K562 (cell line): ENCODE measurements at regions not wholly inside any gene's neighbourhood (a gene's known extent, or its start where the extent isn't known, plus 50 kb on each side); places are given as distances from the start of the nearest gene placed in this dataset.
"Not testable (repeated sequence)": the region's sequence is repeated elsewhere in the genome, so short reads cannot be mapped to it uniquely, and the experiment has no call there.

Experiments used
- ATAC-seq: fragments of 200-7000 bp; cut with Tn5 transposase; 3 replicates; pipeline ENCODE4 v1.9.1; 2020; ENCODE audit warnings: moderate library complexity
- BruUV-seq: library from RNA; stranded (reverse); fragments of 400-500 nt; replicated peaks from 2 replicates; lab custom pipeline; 2021; lab: Mats Ljungman, UMichigan
- CTCF ChIA-PET: fragments of 300-600 bp; formaldehyde crosslinking; extraction: SDS; loops from one replicate; lab custom pipeline; 2021; ENCODE audit warnings: low intra/inter-chr PET ratio; lab: Yijun Ruan, JAX
- POLR2A ChIA-PET: fragments of 300-600, 350-650 bp; sonication (Branson Sonifier 250); formaldehyde crosslinking; extraction: SDS; loops from one replicate; lab custom pipeline; 2021; ENCODE audit warnings: antibody characterized with exemption, inconsistent platforms; lab: Yijun Ruan, JAX
- DNase-seq, 4 experiments: peaks; one replicate each; pipeline versions ENCODE4 v3.0.0 to v3.0.0-alpha.2; 2011 to 2018; ENCODE audit warnings: low spot score in 3 of 4, mixed read lengths in 3 of 4; ENCODE audit errors: extremely low read depth in 1 of 4
- FAIRE-seq: peaks from 2 replicates; lab custom pipeline; 2011; peaks lifted over from hg19 to GRCh38; lab: Jason Lieb, UNC
- H2AFZ ChIP-seq: 2 replicates; pipeline ENCODE4 v1.6.0; 2011; ENCODE audit warnings: low read depth, low read length, control low read depth, inconsistent platforms
- H3K27ac ChIP-seq: fragments of 200-600 bp; 3 replicates; pipeline ENCODE4 v1.8.0; 2011; ENCODE audit warnings: low read depth, mild to moderate bottlenecking, control low read depth, inconsistent platforms, low read length, moderate library complexity, mixed read lengths; ENCODE audit errors: extremely low read depth
- H3K27me3 ChIP-seq, 2 experiments: fragments of 300-600 bp in 1 of 2; 2 replicates in 1 of 2; 3 replicates in 1 of 2; pipeline versions ENCODE4 v1.6.0 to v1.8.0; 2011; ENCODE audit warnings: inconsistent platforms in 2 of 2, low read length in 2 of 2, mild to moderate bottlenecking in 1 of 2, mixed read lengths in 1 of 2, moderate library complexity in 1 of 2; ENCODE audit not compliant: control insufficient read depth in 2 of 2, insufficient read depth in 2 of 2
- H3K36me3 ChIP-seq: fragments of 300-600 bp; 3 replicates; pipeline ENCODE4 v1.8.0; 2011; ENCODE audit warnings: mild to moderate bottlenecking, low read length, inconsistent platforms; ENCODE audit not compliant: control insufficient read depth, insufficient read depth
- H3K4me1 ChIP-seq, 2 experiments: fragments of 200-600 bp in 1 of 2; replicated peaks in 1 of 2; 2 replicates in 1 of 2; 3 replicates in 1 of 2; pipeline versions ENCODE4 v1.5.1 to v1.8.0; 2011; ENCODE audit warnings: inconsistent platforms in 2 of 2, low read length in 2 of 2, mild to moderate bottlenecking in 1 of 2, mixed read lengths in 1 of 2, moderate library complexity in 1 of 2; ENCODE audit not compliant: control insufficient read depth in 2 of 2, insufficient read depth in 2 of 2
- H3K4me2 ChIP-seq: 2 replicates; pipeline ENCODE4 v1.6.1; 2011; ENCODE audit warnings: low read length, control low read depth, inconsistent platforms, mixed read lengths; ENCODE audit not compliant: insufficient read depth
- H3K4me3 ChIP-seq: fragments of 200-600 bp; sonication (generic), shearing (Covaris generic); 2 replicates; pipeline ENCODE4 v1.5.1; 2016; ENCODE audit warnings: control low read depth, inconsistent platforms
- H3K79me2 ChIP-seq: fragments of 200-600 bp; 3 replicates; pipeline ENCODE4 v1.8.0; 2011; ENCODE audit warnings: low read length, inconsistent platforms; ENCODE audit not compliant: control insufficient read depth, insufficient read depth
- H3K9ac ChIP-seq, 2 experiments: 2 replicates each; pipeline versions ENCODE4 v1.6.0 to v1.6.1; 2011; ENCODE audit warnings: low read depth in 2 of 2, low read length in 2 of 2, control low read depth in 1 of 2, inconsistent platforms in 1 of 2, mild to moderate bottlenecking in 1 of 2, mixed read lengths in 1 of 2; ENCODE audit not compliant: insufficient read depth in 1 of 2
- H3K9me1 ChIP-seq: one replicate; pipeline ENCODE4 v1.6.0; 2011; ENCODE audit warnings: inconsistent platforms, mild to moderate bottlenecking, low read length, moderate library complexity; ENCODE audit not compliant: control insufficient read depth, insufficient read depth
- H3K9me3 ChIP-seq: replicated peaks from 2 replicates; pipeline ENCODE4 v1.5.1; 2011; ENCODE audit warnings: low read depth, low read length, inconsistent platforms; ENCODE audit not compliant: control insufficient read depth, insufficient read depth
- H4K20me1 ChIP-seq: replicated peaks from 2 replicates; pipeline ENCODE4 v1.6.1; 2011; ENCODE audit warnings: low read length, inconsistent platforms, mixed read lengths; ENCODE audit not compliant: control insufficient read depth, insufficient read depth
- BCL6 ChIP-seq: fragments of 250-450 bp; sonication (Bioruptor Pico); IDR thresholded peaks from 2 replicates; pipeline ENCODE4 v1.4.0; 2020
- CTCF ChIP-seq, 3 experiments: IDR thresholded peaks in 2 of 3; conservative IDR thresholded peaks in 1 of 3; 2 replicates each; pipeline ENCODE4 v1.5.1; 2011 to 2012; ENCODE audit warnings: low read length in 3 of 3, mild to moderate bottlenecking in 3 of 3, control low read depth in 2 of 3, improper control_type of control experiment in 1 of 3, inconsistent platforms in 1 of 3, low read depth in 1 of 3, mixed read lengths in 1 of 3, moderate library complexity in 1 of 3; ENCODE audit not compliant: insufficient read depth in 2 of 3
- HMGXB4 ChIP-seq: sonication (generic); formaldehyde crosslinking; IDR thresholded peaks from 2 replicates; pipeline ENCODE4 v1.8.1; 2023; ENCODE audit warnings: mild to moderate bottlenecking, missing genetic modification reagents
- NFIC ChIP-seq: fragments of 450-650 bp; IDR thresholded peaks from 2 replicates; pipeline ENCODE4 v1.6.1; 2017; ENCODE audit warnings: mild to moderate bottlenecking, inconsistent platforms
- POLR2B ChIP-seq: fragments of 450-650 bp; IDR thresholded peaks from 2 replicates; pipeline ENCODE4 v1.6.1; 2018; ENCODE audit warnings: low read depth; ENCODE audit not compliant: partially characterized antibody
- ZNF174 ChIP-seq: fragments of 250-450 bp; sonication (Bioruptor Pico); IDR thresholded peaks from 2 replicates; pipeline ENCODE4 v1.4.0; 2020; ENCODE audit warnings: mild to moderate bottlenecking
- ZNF184 ChIP-seq: sonication (generic); formaldehyde crosslinking; IDR thresholded peaks from 2 replicates; pipeline ENCODE4 v1.5.0; 2020; ENCODE audit warnings: missing genetic modification reagents
- ZNF449 ChIP-seq: fragments of 250-450 bp; sonication (Bioruptor Pico); IDR thresholded peaks from 2 replicates; pipeline ENCODE4 v1.8.0; 2022; ENCODE audit warnings: moderate library complexity, mild to moderate bottlenecking, inconsistent platforms
- ZNF583 ChIP-seq: fragments of 250-450 bp; sonication (Bioruptor Pico); IDR thresholded peaks from 2 replicates; pipeline ENCODE4 v1.4.0; 2020
- ZNF699 ChIP-seq: fragments of 250-450 bp; sonication (Bioruptor Pico); IDR thresholded peaks from 2 replicates; pipeline ENCODE4 v1.8.0; 2021; ENCODE audit warnings: mild to moderate bottlenecking, moderate library complexity; ENCODE audit not compliant: insufficient replicate concordance
- WGBS: fragments of 100-300 bp; shearing (Covaris generic); methylation state at CpG from one replicate; pipeline ENCODE4 v1.1.6; 2016; ENCODE audit warnings: low coverage, mixed read lengths; ENCODE audit not compliant: insufficient coverage; ENCODE audit errors: missing lambda C conversion rate; 5-methylcytosine and 5-hydroxymethylcytosine counted together
- in situ Hi-C: fragments of 300-500 bp; cut with MboI; formaldehyde crosslinking; loops from 4 replicates; pipeline ENCODE4 v1.15.0; 2018; ENCODE audit warnings: inconsistent platforms, mixed read lengths
- intact Hi-C: fragments of 100-400 bp; cut with micrococcal nuclease; formaldehyde crosslinking; loops from 2 replicates; pipeline ENCODE4 v1.14.2; 2022
- TF ChIP-seq, protein P1 (sequence below): sonication (generic); formaldehyde crosslinking; IDR thresholded peaks from 2 replicates; pipeline ENCODE4 v1.9.0; 2022; ENCODE audit warnings: mild to moderate bottlenecking, missing genetic modification reagents
- TF ChIP-seq, protein P2 (sequence below): sonication (generic); formaldehyde crosslinking; IDR thresholded peaks from 2 replicates; pipeline ENCODE4 v1.8.1; 2022; ENCODE audit warnings: missing genetic modification reagents

DNA sequence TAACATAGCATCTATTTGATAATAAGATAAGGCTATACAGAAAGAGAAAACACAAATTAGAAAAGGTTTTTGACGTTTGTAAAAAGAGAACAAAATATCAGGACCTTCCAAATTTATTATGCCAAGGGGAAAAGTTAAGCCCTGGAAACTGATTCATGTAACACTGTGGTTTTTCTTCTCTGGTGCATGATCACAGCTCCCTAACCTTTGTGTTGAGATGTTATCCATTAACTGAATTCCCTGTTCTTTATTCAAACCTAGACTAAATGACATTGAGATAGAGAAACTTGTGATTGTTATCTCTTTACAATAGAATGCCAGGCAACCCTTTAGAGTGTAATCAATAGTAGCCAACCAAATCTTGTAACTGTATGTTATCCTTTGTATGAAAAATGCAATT, 141.5 kb upstream of the NRG3 start:
- H3K9me3 ChIP-seq: no peaks in the 10 kb centered on the region
- WGBS: 0% methylated on average over 1 of the region's 1 CpG
- no peaks in the 10 kb centered on the region for H3K27me3 ChIP-seq
- ATAC-seq: no peak
- H2AFZ ChIP-seq: no peak overlapping the region
- H3K9ac ChIP-seq: no peak overlapping the region
- no peak overlapping the region for H3K4me2 ChIP-seq
- FAIRE-seq: no peak
- no peaks in the 10 kb centered on the region for H3K36me3 ChIP-seq
- H3K27ac ChIP-seq: no peak overlapping the region
- H3K9me1 ChIP-seq: no peaks in the 10 kb centered on the region
- H3K4me3 ChIP-seq: no peak overlapping the region
- POLR2A ChIA-PET: no interaction called here
- CTCF ChIA-PET: no interaction called here
- in situ Hi-C loops: no loop called here
- intact Hi-C loops: no loop called here
- no peaks in the 10 kb centered on the region for H3K79me2 ChIP-seq
- TF ChIP-seq HMGXB4 (no peak), NFIC (no peak), ZNF174 (CRISPR knock-in tag) (no peak), CTCF (IDR thresholded peaks at IDR 0.05 in 2 of 3, conservative IDR thresholded peaks at IDR 0.05 in 1 of 3; ENCODE audit: insufficient read depth in 2 of 3, low read depth in 1 of 3, low read length in 3 of 3) (no peak), ZNF583 (CRISPR knock-in tag) (no peak), POLR2B (no peak), ZNF699 (no peak), ZNF184 (no peak), ZNF449 (no peak), BCL6 (no peak)
- TF ChIP-seq, protein P1, sequence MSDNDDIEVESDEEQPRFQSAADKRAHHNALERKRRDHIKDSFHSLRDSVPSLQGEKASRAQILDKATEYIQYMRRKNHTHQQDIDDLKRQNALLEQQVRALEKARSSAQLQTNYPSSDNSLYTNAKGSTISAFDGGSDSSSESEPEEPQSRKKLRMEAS (CRISPR knock-in tag): no peak
- TF ChIP-seq, protein P2, sequence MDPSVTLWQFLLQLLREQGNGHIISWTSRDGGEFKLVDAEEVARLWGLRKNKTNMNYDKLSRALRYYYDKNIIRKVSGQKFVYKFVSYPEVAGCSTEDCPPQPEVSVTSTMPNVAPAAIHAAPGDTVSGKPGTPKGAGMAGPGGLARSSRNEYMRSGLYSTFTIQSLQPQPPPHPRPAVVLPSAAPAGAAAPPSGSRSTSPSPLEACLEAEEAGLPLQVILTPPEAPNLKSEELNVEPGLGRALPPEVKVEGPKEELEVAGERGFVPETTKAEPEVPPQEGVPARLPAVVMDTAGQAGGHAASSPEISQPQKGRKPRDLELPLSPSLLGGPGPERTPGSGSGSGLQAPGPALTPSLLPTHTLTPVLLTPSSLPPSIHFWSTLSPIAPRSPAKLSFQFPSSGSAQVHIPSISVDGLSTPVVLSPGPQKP (CRISPR knock-in tag): no peak
- TF ChIP-seq, all 486 proteins: peak for 0
- no peak for DNase-seq
- no TSS peak for BruUV-seq
- H4K20me1 ChIP-seq: no peaks in the 10 kb centered on the region
- no peaks in the 10 kb centered on the region for H3K4me1 ChIP-seq

DNA sequence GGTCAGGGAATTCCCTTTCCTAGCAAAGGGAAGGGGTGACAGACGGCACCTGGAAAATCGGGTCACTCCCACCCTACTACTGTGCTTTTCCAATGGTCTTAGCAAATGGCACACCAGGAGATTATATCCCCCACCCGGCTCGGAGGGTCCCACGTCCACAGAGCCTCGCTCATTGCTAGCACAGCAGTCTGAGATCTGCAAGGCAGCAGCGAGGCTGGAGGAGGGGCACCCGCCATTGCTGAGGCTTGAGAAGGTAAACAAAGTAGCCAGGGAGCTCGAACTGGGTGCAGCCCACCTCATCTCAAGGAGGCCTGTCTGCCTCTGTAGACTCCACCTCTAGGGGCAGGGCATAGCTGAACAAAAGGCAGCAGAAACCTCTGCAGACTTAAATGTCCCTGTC, 139.8 kb upstream of the NRG3 start:
- H3K27ac ChIP-seq, H3K9me3 ChIP-seq, H2AFZ ChIP-seq, in situ Hi-C loops, H3K4me3 ChIP-seq, H3K4me2 ChIP-seq, BruUV-seq, H3K36me3 ChIP-seq, DNase-seq, H3K27me3 ChIP-seq, H3K79me2 ChIP-seq, H3K4me1 ChIP-seq, intact Hi-C loops, H3K9ac ChIP-seq, FAIRE-seq, ATAC-seq, CTCF ChIA-PET, H3K9me1 ChIP-seq, H4K20me1 ChIP-seq, POLR2A ChIA-PET: not testable (repeated sequence)
- under 1% methylated on average over 9 of the region's 9 CpGs for WGBS
